Osteocyte (in vitro differentiated cells): ENCODE measurements at regions not wholly inside any gene's neighbourhood (a gene's known extent, or its start where the extent isn't known, plus 50 kb on each side); places are given as distances from the start of the nearest gene placed in this dataset.

ENCODE experiments used
- DNase-seq: peaks from one replicate; pipeline ENCODE4 v3.0.0; 2021; ENCODE audit warnings: mixed read lengths; ENCODE audit not compliant: unreplicated experiment; ENCODE audit errors: extremely low spot score
- H3K27ac Mint-ChIP-seq: one replicate; pipeline ENCODE4 v1.8.0; 2021; ENCODE audit warnings: mild to moderate bottlenecking, mixed read lengths; ENCODE audit not compliant: unreplicated experiment
- H3K27me3 Mint-ChIP-seq: one replicate; pipeline ENCODE4 v1.8.0; 2021; ENCODE audit warnings: mixed read lengths; ENCODE audit not compliant: unreplicated experiment
- H3K36me3 Mint-ChIP-seq: one replicate; pipeline ENCODE4 v1.8.0; 2021; ENCODE audit warnings: mixed read lengths; ENCODE audit not compliant: unreplicated experiment
- H3K4me1 Mint-ChIP-seq: one replicate; pipeline ENCODE4 v1.8.0; 2021; ENCODE audit warnings: mixed read lengths; ENCODE audit not compliant: unreplicated experiment
- H3K4me3 Mint-ChIP-seq: one replicate; pipeline ENCODE4 v1.8.0; 2021; ENCODE audit warnings: mild to moderate bottlenecking, moderate library complexity, mixed read lengths; ENCODE audit not compliant: unreplicated experiment
- H3K9me3 Mint-ChIP-seq: one replicate; pipeline ENCODE4 v1.8.0; 2021; ENCODE audit warnings: mixed read lengths; ENCODE audit not compliant: unreplicated experiment
- CTCF ChIP-seq: fragments of 200-600 bp; sonication (generic); IDR thresholded peaks from 2 replicates; pipeline ENCODE4 v1.5.0; 2021; ENCODE audit warnings: antibody characterized with exemption, mild to moderate bottlenecking, moderate library complexity

DNA sequence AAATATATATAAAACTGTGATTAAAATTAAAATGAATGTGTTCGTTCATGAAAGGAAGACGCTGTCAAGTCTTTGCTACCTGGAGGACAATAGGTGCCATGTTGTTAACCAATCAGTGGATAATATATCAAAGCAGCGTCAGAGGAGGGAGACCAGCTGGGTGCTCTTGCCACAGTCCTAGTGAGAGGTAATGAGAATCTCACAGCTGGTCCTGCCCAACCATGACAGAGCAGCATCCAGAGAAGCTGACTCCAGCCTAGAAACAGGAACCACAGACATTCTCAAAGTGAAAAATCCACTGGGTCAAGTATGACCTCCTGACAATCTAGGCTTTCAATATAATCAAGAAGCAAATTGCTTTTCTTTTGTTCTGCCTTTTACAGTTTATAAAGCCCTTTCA, 94.5 kb upstream of the LRFN2 start:
- peaks cover 4% of the 10 kb centered on the region for H3K9me3 Mint-ChIP-seq

GRCh38 chr6:40678941-40679340, 91.8 kb upstream of the LRFN2 start:
- no peak for TF ChIP-seq CTCF
- Mint-ChIP-seq H3K27ac (no peak overlapping the region), H3K36me3 (no peaks in the 10 kb centered on the region), H3K27me3 (peaks cover 17% of the 10 kb centered on the region), H3K9me3 (no peaks in the 10 kb centered on the region), H3K4me1 (no peaks in the 10 kb centered on the region), H3K4me3 (no peak overlapping the region)
- DNase-seq = no peak

More for the DNA sequence above, 94.5 kb upstream of the LRFN2 start:
- H3K36me3 Mint-ChIP-seq = no peaks in the 10 kb centered on the region
- no peaks in the 10 kb centered on the region for H3K4me1 Mint-ChIP-seq
- TF ChIP-seq CTCF = no peak
- H3K4me3 Mint-ChIP-seq = no peak overlapping the region
- H3K27ac Mint-ChIP-seq = no peak overlapping the region
- DNase-seq = no peak
- H3K27me3 Mint-ChIP-seq = peaks cover 17% of the 10 kb centered on the region

GRCh38 chr6:40674170-40674569, 87.0 kb upstream of the LRFN2 start:
- no peak for DNase-seq
- H3K9me3 Mint-ChIP-seq = no peaks in the 10 kb centered on the region
- no peak for TF ChIP-seq CTCF
- no peaks in the 10 kb centered on the region for H3K27me3 Mint-ChIP-seq
- no peaks in the 10 kb centered on the region for H3K36me3 Mint-ChIP-seq
- H3K27ac Mint-ChIP-seq = no peak overlapping the region
- H3K4me1 Mint-ChIP-seq = no peaks in the 10 kb centered on the region
- no peak overlapping the region for H3K4me3 Mint-ChIP-seq

- H3K27ac Mint-ChIP-seq = no peak overlapping the region
- H3K4me3 Mint-ChIP-seq = no peak overlapping the region
- TF ChIP-seq CTCF = no peak
- DNase-seq = no peak
- no peaks in the 10 kb centered on the region for H3K9me3 Mint-ChIP-seq
- no peaks in the 10 kb centered on the region for H3K4me1 Mint-ChIP-seq
- no peaks in the 10 kb centered on the region for H3K27me3 Mint-ChIP-seq
- H3K36me3 Mint-ChIP-seq = no peaks in the 10 kb centered on the region
These were observed 84.9 kb upstream of the LRFN2 start for GRCh38 chr6:40672087-40672486.

DNA sequence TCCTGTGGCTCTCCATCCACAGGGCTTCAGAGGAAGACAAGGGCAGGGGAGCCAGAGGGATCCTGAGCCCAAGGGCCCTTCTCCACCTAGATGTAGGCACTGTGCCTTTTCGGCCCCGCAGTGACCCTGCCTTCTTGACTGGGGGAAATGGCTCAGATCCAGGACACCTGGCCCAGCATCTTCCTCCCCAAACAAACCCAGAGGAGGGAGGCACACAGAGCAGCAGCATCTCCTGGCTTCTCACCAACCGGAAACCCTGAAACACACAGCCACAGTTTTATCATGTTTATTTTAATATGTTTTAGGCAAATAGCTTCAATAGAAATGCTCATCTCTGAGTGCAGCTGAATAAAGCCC, 84.5 kb upstream of the LRFN2 start:
- Mint-ChIP-seq H3K27me3 (no peaks in the 10 kb centered on the region), H3K27ac (no peak overlapping the region), H3K9me3 (no peaks in the 10 kb centered on the region), H3K36me3 (no peaks in the 10 kb centered on the region), H3K4me3 (no peak overlapping the region), H3K4me1 (no peaks in the 10 kb centered on the region)
- no peak for DNase-seq
- no peak for TF ChIP-seq CTCF
